ENCODE measurements at regions not wholly inside any gene's neighbourhood (a gene's known extent, or its start where the extent isn't known, plus 50 kb on each side); places are given as distances from the start of the nearest gene placed in this dataset.
"Not testable (repeated sequence)": the region's sequence is repeated elsewhere in the genome, so short reads cannot be mapped to it uniquely, and the experiment has no call there.

DNA sequence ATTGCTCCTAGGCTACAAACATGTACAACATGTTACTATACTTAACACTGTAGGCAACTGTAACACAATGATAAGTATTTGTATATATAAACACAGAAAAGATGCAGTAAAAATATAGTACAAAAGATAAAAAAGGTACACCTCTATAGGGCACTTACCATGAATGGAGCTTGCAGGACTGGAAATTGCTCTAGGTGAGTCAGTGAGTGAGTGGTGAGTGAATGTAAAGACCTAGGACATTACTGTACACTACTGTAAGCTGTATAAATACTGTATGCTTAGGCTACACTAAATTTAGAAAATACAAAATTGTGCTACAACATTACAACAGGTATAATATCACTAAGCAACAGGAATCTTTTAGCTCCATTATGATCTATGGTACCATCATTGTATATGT lies 312.0 kb upstream of the PREP start:
- DNase-seq (ENCODE audit: low spot score), result no peak

DNA sequence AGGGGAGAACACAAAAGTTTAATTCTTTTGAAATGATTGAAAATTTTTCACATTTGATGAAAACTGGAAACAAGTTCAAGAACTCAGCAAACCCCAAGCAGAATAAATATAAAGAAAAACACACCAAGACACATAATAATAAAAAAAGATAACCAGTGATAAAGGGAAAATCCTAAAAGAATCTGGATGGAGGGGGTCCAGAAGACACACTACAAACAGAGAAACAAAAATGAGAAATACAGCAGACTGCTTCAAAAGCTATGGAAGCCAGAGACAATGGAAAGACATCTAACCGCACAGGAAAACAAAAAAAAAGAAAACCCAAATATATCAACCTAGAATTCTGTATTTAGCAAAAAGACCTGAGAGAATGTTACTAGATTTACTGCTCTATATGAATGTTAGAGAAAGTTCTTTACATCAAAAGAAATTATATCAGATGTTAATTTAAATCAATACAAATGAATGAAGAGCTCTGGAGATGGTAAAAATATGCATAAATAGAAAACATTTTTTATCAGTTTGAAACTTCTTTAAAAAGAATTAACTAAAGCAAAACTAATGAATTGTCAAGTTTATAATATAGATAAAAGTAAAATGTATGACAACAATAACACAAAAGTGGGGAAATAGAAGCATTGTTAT lies 310.7 kb upstream of the PREP start:
- DNase-seq (ENCODE audit: low spot score), result no peak

DNA sequence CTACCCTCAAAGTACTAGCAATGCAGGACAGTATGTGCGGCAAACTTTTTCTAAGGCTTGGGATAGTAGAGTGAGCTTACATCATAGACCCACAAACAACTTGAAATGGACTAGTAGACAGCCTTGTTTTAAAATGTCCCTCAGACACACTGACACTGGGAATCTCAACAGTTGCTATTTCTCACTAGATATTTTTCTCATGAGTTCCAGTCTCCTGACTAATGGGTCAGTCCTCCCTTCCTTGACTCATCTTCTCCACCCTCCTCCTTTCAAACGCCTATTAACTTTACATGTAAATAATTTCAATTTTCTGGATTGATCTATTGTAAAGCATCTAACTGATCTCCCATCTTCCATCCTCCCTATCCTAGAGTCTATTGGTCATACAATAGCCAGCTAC lies 308.3 kb upstream of the PREP start:
- DNase-seq (ENCODE audit: low spot score), result no peak

DNA sequence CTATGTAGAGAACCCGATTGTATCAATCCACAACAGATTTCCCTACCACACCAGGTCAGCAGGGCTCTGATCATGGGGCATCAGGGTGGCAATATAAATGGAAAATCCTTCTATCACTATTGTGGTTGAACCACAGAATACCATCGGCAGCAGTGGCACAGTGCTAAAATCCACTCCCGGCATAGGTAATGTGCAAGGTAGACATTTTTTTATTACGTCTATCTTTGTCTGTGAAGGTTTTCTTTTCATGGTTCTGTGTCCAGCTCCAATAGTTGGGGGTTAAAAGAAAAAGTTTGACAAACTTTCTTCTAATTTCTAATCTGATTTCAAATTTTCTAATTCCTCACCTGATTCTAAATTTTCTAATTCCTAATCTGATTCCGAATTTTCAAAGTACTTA lies 302.7 kb upstream of the PREP start:
- no peak for DNase-seq (ENCODE audit: low spot score)

DNA sequence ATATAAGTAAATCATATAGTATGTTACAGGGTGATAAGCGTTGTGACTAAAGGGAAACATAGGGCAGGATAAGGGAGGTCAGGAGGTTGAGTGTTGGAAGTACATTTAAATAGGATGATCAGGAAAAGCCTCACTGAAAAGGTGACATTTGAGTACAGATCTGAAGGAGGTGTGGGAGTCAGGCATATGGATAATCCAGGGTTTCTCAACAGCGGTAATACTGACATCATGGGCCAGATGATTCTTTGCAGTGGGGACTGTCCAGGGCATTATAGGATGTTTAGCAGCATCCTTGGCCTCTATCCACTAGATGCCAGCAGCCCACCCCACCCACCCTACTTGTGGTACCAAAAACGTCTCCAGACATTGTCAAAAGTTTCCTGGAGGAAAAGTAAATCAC lies 292.6 kb upstream of the PREP start:
- no peak for DNase-seq (ENCODE audit: low spot score)

DNA sequence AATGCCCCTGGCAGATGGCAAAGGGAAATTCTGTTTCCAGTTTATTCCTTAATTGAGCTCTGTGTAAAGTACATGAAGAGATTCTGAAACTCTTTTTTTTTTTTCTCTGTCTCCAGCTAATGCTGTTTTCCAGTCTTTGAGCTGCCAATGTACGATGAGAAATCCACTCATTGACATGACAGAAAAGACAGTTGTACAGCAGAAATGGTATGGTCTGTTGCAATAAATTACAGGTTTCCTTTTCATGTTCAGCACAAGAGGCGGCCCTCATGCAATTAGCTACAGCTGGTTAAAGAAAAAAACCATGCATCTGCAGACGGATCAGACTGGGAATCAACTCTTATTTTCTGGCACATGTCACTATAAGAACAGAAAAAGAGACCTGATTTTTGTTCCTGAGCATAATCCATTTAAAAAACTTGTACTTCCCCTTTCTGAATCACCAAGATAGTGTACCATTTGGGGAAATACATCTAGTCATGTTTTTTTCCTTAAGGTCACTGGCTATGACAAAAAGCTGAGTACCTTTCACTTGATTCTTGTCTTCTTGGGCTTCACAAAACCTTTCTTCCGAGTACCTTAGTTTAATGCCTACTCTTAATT lies 289.8 kb upstream of the PREP start:
- no peak for DNase-seq (ENCODE audit: low spot score)

DNA sequence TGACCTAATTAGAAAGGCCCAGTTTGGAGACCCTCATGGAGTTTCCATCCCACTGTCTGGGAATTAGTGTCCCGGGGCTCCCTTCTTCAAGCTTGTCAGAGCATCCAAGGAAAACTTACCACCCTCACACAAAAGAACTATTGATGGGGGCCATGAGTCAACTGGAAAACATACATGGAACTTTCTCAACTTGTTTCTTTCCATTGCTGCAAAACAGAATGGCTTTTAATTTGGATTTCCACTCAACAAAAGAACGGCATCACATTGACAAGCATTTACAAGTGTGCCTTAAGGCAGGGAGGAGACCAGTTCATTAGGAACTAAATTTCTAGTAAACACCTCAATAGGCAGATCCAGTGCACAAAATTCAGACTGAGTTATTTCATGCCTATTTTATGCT lies 289.1 kb upstream of the PREP start:
- DNase-seq (ENCODE audit: low spot score), result no peak

DNA sequence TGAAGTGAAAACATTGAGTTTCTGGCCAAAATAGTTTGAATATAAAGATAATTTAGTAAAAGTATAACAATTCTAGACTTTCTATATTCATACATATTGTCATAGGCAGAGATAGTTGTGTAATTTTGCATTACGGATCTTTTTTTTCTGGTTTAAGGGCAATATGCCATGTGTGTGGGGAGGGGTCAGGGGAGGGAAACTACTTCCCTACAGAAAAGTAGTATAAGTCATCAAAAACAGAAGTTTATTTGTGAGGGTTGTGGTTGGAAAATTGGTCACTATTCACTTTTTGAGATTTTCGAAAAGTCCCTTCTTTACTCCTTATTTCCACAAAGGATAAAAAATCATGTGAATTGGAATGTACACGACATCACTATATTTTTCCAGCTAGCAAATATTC lies 288.2 kb upstream of the PREP start:
- DNase-seq (ENCODE audit: low spot score), result no peak

DNA sequence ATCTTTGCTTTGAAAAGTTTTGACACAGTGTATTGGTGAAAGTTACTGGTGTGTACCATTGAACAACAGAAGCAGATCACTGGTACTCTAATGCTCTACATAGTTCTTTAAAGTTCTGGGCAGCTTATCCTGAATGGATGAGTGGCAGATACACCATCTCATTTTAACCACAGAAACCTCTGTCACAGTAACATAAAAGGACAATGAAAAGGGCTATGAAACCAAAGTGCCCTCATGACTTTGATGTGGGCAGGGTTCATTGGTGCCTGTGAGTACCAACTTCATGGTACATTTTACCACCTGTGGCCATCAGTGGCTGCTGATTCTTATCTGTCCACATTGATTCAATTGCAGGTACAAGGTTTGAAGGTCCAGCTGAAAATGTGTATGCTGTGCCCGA lies 285.7 kb upstream of the PREP start:
- no peak for DNase-seq (ENCODE audit: low spot score)

DNA sequence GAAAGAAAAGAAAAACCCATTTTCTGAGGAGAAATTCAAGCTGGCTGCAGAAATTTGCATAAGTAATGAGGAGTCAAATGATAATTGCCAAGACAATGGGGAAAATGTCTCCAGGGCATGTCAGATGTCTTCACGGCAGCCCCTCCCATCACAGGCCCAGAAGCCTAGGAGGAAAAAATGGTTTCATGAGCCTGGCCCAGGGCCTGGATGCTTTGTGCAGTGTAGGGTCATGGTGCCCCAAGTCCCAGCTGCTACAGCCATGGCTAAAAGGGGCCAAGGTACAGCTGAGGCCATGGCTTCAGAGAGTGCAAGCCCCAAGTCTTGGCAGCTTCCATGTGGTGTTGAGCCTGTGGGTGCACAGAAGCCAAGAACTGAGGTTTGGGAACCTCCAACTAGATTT lies 283.9 kb upstream of the PREP start:
- DNase-seq (ENCODE audit: low spot score), result not testable (repeated sequence)

DNA sequence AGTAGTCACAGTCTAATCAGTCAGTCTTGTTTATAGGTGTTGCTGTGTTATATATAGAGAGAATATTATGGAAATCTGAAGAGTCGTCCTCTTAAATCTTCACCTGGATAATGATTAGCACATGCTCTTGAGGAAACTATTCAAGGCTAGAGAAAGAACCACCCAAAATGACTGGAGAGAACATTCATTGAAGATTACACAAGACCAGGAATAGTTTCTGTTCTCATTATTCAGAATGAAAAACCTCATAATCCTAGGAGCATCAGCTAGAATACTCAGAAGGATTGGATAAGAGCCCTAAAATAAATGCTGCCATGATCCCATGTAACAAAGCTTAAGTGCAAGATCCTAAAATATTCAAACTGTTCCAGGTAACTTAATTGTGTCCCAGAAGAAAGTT lies 278.2 kb upstream of the PREP start:
- no peak for DNase-seq (ENCODE audit: low spot score)

DNA sequence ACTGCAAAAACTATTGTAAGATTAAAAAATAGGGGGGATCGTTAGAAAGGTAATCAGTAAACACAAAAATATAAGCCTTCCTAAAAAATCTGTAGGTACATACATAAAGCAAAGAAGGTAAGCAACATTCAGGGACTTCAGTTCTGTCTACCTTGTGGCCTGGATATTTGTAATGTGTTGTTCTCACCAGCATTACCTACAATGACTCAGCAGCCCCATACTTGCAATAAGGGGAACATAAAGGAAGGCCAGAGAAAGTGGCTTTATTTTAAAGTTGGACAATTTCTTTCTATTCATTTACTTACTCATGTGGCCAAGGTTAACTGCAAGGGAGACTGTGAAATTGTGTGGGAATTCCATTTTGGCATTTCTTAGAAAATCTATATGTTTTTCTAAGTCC lies 277.2 kb upstream of the PREP start:
- DNase-seq (ENCODE audit: low spot score), result no peak

DNA sequence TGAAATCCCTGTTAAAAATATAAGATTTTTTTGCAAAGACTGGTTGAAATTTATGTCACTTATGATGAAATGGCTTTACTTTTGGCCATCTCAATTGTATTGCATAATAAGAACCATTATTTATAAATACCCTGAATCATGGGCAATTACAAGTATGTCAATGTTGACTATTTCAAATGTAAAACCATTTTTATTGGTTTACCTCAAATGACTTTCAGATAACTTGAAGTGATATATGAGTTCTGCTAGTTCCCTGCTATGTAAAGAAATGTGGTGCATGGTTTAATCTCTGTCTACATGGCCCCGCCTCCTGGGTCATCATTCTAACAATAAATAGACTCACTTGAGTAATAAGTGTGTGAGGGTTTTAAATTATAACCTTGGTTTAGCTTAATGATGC lies 275.6 kb upstream of the PREP start:
- no peak for DNase-seq (ENCODE audit: low spot score)

DNA sequence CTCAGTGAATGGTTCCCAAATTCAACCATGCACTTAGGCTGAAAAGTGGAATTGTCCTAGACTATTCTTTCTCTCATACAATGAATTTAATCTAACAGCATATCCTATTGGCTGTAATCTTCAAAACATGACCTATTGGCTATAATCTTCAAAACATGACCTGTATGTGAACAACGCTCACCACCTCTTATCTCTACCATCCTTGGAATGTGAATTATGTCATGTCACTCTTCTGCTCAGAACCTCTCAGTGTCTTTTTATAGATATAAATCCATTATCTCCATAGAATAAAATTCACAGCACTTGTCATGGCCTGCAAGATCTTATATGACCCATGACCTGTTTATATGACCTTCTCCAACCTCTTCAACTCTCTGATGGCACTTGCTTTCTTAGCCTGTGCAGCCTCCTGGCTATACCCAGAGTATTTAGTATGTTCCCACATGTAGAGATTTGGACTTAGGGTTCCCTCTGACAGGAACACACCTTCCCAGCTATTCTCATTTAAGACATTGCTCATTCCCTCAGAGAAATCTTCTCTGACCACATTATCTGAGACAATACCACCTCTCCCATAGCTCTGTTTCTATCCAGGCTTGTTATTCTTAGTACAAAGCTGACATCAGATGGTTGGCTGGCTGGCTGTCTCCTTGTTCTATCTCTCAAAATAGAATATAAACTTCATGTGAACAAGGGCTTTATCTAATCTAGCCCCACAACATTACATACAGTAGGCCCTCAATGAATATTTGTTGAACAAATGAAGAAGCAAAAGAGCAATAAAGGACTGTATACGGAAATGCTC lies 275.0 kb upstream of the PREP start:
- no peak for DNase-seq (ENCODE audit: low spot score)

DNA sequence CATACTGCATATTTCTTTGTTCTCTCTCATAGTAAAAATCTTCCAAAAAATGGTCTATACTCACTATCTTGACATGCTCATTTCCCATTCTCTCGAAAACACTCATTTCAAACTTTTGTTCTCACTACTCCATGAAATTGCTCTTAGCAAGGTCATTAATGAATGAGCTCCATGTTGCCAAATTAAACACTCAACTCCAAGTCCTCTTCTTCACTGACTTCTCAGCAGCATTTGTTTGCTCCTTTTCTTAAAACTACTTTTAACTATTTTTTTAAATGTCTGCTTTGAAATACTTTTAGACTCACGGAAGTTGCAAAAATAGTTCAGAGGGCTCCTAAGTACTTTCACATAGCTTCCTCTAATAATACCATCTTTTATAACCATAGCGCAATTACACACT lies 274.0 kb upstream of the PREP start:
- no peak for DNase-seq (ENCODE audit: low spot score)

DNA sequence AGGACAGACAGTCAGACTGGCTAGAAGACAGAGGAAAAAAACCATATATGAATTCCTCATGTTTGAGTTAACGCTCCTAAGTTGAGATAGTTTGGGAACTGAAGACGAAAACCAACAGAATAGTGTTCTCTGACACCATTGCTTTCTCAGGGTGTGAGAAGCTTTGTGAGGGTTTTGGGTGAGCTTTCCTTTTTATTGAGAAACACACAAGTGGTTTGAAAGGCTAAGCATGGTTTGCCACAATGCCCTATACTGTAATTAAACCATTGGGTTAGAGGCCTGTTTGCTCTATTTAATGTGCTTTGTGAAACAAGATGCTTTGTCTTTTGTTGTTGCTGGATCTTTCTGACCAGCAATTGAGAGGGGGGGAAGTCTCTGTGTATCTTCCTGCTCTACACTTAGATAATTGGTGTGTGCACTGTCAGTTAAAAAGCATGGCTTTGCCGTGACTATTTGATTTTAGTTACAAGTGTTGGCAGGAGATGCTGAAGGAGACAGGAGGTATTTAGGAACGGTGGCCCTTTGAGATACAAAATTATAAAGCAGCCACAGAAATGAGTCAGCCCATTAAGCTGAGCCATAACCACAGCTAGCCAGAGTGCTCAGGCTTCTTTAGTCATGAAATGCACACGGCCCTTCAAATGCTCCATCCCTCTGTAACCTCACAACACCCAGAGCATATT lies 273.0 kb upstream of the PREP start:
- DNase-seq (ENCODE audit: low spot score), result no peak

DNA sequence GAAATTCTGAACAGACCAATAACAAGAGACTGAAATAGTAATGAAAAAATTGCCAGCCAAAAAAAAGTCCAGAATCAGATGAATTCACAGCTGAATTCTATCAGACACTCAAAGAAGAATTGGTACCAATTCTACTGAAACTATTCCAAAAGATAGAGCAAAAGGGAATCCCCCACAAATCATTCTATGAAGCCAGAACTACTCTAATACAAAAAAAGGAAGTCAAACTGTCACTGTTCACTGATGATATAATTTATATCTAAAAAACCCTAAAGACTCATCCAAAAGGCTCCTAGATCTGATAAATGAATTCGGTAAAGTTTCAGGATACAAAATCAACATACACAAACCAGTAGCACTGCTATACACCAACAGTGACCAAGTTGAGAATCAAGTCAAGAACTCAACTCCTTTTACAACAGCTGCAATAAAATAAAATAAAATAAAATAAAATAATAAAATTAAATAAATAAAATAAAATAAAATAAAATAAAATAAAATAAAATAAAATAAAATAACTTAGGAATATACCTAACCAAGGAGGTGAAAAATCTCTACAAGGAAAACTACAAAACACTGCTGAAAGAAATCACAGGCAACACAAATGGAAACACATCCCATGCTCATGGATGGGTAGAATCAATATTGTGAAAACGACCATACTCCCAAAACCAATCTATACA lies 270.1 kb upstream of the PREP start:
- DNase-seq (ENCODE audit: low spot score), result not testable (repeated sequence)

DNA sequence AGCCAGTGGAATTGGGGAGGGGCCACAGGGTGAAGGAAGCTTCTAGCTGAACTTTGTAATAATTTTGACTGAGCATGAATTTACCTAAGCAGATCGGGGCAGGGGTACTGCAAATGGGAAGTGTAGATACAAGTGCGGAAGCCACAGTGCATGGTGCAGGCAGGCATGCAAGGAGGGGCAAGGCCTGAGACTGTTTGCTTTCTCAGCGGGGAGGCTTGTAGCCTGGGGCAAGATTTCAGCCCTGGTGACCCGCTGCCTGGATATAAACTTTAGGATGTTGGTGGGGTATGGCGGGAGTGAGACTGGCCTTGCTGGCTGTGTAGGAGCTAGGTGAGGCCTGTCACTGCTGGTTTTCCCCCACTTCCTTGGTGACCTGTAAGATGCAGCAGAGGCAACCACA lies 266.4 kb upstream of the PREP start:
- DNase-seq (ENCODE audit: low spot score), result no peak

DNA sequence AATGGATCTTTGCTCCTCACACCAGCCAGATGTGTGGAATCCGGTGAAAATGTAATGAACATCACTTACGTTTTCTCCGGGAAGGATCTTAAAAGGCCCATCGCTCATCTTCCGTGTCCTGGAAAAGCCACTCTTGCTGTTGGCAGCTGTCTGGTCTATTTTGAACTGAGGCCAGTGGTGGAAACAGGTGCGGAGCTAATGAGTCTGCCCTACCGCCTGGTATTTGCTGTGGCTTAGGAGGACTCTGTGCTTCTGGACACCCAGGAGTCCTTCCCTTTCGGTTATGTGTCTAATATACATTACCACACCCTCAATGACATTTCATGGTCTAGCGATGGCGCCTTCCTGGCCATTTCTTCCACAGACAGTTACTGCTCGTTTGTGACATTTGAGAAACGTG lies 264.2 kb upstream of the PREP start:
- no peak for DNase-seq (ENCODE audit: low spot score)

DNA sequence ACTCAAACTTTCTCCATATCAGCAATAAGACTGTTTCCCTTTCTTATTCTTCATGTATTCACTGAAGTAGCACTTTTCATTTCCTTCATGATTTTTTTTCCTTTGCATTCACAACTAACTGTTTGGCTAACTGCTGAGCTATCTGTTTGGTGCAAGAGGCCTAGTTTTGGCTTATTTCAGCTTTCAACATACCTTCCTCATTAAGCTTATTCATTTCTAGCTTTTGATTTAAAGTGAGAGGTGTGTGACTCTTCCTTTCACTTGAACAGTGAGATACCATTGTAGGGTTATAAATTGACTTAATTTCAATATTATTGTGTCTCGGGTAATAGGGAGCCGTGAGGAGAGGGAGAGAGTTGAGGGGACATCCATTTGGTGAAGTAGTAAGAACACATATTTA lies 262.0 kb upstream of the PREP start:
- DNase-seq (ENCODE audit: low spot score), result no peak

DNA sequence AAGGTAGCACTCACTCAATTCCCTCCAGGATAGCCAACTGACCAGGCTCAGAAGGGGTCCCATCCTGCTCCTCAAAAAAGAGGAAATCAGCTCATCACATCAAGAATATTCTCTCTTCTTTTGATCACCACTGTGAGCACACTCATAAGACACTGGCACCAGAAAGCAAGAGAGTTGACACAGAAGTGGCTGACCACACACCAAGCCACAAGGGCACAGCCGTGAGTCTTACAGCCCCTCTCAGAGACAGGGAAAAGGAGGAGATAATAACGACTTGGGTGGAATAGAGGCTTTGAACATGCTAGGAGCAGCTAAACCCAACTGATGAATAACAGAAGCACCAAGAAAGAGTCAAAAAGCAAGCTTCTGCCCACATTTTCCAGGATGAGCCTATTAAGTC lies 249.1 kb upstream of the PREP start:
- no peak for DNase-seq (ENCODE audit: low spot score)

DNA sequence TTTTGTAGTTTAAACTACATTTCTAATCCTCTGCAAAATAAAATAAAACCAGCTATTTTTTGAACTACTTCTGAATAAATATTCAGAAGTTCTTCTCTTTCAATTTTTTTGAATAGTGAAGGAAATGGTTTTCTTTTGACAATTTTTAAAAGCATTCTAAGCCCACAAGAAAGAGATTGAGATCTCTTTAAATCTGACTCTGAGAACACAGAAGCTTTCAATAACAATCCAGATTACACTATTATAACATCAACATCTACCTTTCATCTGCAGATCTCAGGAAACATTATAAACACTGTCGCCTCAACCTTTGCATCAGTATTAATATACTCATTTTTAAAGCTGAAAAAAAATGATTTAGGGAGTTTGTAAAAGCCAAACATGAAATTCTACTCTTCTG lies 247.5 kb upstream of the PREP start:
- DNase-seq (ENCODE audit: low spot score), result no peak

Data from CD4-positive, alpha-beta T cell treated with Interleukin-6 at 100 ng/mL for 8 hours (primary cell).